Esophagus squamous epithelium (tissue), 5 donors: ENCODE measurements at regions not wholly inside any gene's neighbourhood (a gene's known extent, or its start where the extent isn't known, plus 50 kb on each side); places are given as distances from the start of the nearest gene placed in this dataset.

ENCODE experiments used
- DNase-seq: peaks from one replicate; lab custom pipeline; 2025; lab: John Stamatoyannopoulos, UW
- H3K27ac ChIP-seq, 4 donors: fragments of 200-600 bp; sonication (generic); one replicate each; pipeline ENCODE4 v1.5.1; 2016 to 2019; ENCODE audit warnings: mild to moderate bottlenecking in 1 of 4
- H3K27me3 ChIP-seq, 4 donors: fragments of 200-600 bp; sonication (generic); 1 replicate in 3 of 4; 2 replicates in 1 of 4; pipeline versions ENCODE4 v1.5.1 to v1.6.0; 2017 to 2021; ENCODE audit warnings: antibody characterized with exemption in 1 of 4
- H3K36me3 ChIP-seq, 3 donors: fragments of 200-600 bp; sonication (generic); one replicate each; pipeline ENCODE4 v1.5.1; 2016 to 2019
- H3K4me1 ChIP-seq, 3 donors: fragments of 200-600 bp; sonication (generic); one replicate each; pipeline ENCODE4 v1.5.1; 2017 to 2019
- H3K4me3 ChIP-seq, 4 donors: fragments of 200-600 bp; sonication (generic); 1 replicate in 3 of 4; 2 replicates in 1 of 4; pipeline ENCODE4 v1.5.1; 2016 to 2019; ENCODE audit warnings: mild to moderate bottlenecking in 2 of 4, moderate library complexity in 1 of 4
- H3K9me3 ChIP-seq, 3 donors: fragments of 200-600 bp; sonication (generic); one replicate each; pipeline ENCODE4 v1.5.1; 2016 to 2019
- CTCF ChIP-seq, 6 experiments: fragments of 450-650 bp in 4 of 6; fragments of 200-600 bp in 2 of 6; sonication (generic) in 2 of 6; IDR thresholded peaks; one replicate each; pipeline ENCODE4 v1.5.1; 2016 to 2019; ENCODE audit warnings: antibody characterized with exemption in 6 of 6, mild to moderate bottlenecking in 4 of 6, moderate library complexity in 4 of 6
- POLR2A ChIP-seq, 4 donors: fragments of 450-650 bp; IDR thresholded peaks; one replicate each; pipeline ENCODE4 v1.6.1; 2017; ENCODE audit warnings: antibody characterized with exemption in 4 of 4, mild to moderate bottlenecking in 4 of 4, moderate library complexity in 3 of 4
- WGBS, 2 donors: methylation state at CpG; one replicate each; pipeline ENCODE4 v1.1.5; 2018; 5-methylcytosine and 5-hydroxymethylcytosine counted together
- intact Hi-C: fragments of 100-400 bp; cut with DNase I; formaldehyde crosslinking; loops from one replicate; pipeline ENCODE4 v1.15.0; 2022
- donor health status: DM: yes; HTN: yes; CAD: no.

- Histone ChIP-seq H3K27me3 (peaks cover 0 to 11% (median 0%) of the 10 kb centered on the region in 4 donors), H3K36me3 (no peaks in the 10 kb centered on the region), H3K4me3 (no peak overlapping the region), H3K4me1 (no peaks in the 10 kb centered on the region), H3K27ac (no peak overlapping the region), H3K9me3 (no peaks in the 10 kb centered on the region)
- intact Hi-C loops = no loop called here
- DNase-seq = no peak
- TF ChIP-seq POLR2A (IDR thresholded peaks at IDR 0.05) (no peak), CTCF (IDR thresholded peaks at IDR 0.05) (no peak)
- WGBS, 2 donors = 60 to 69% methylated on average over 4 of the region's 4 CpGs
Observed at GRCh38 chr1:62926681-62927252, 142.8 kb downstream of the ATG4C start.

- Histone ChIP-seq H3K27ac (no peak overlapping the region), H3K4me1 (no peaks in the 10 kb centered on the region), H3K4me3 (no peak overlapping the region), H3K9me3 (no peaks in the 10 kb centered on the region), H3K27me3 (peaks cover 0 to 11% (median 0%) of the 10 kb centered on the region in 4 donors), H3K36me3 (no peaks in the 10 kb centered on the region)
- no peak for DNase-seq
- TF ChIP-seq CTCF (IDR thresholded peaks at IDR 0.05) = no peak
- TF ChIP-seq POLR2A (IDR thresholded peaks at IDR 0.05) = no peak
- WGBS, 2 donors = 75 to 79% methylated on average over 4 of the region's 4 CpGs
- intact Hi-C loops = no loop called here
Observed at GRCh38 chr1:62928885-62929284, 145.0 kb downstream of the ATG4C start.

GRCh38 chr1:62937634-62938296 lies 153.8 kb downstream of the ATG4C start:
- DNase-seq = no peak
- 47 to 65% methylated on average over 5 to 6 of the region's 6 CpGs for WGBS, 2 donors
- H3K4me1 ChIP-seq = no peaks in the 10 kb centered on the region
- no peak overlapping the region for H3K27ac ChIP-seq
- no peaks in the 10 kb centered on the region for H3K9me3 ChIP-seq
- intact Hi-C loops = no loop called here
- peaks cover 0 to 4% (median 0%) of the 10 kb centered on the region in 4 donors for H3K27me3 ChIP-seq
- no peak overlapping the region for H3K4me3 ChIP-seq
- TF ChIP-seq CTCF (IDR thresholded peaks at IDR 0.05) (no peak), POLR2A (IDR thresholded peaks at IDR 0.05) (no peak)
- H3K36me3 ChIP-seq = no peaks in the 10 kb centered on the region

- no peak overlapping the region for H3K27ac ChIP-seq
- no peak for DNase-seq
- no peaks in the 10 kb centered on the region for H3K27me3 ChIP-seq
- intact Hi-C loops = no loop called here
- no peaks in the 10 kb centered on the region for H3K36me3 ChIP-seq
- H3K4me3 ChIP-seq = no peak overlapping the region
- 62 to 65% methylated on average over 2 of the region's 2 CpGs for WGBS, 2 donors
- H3K9me3 ChIP-seq = no peaks in the 10 kb centered on the region
- no peaks in the 10 kb centered on the region for H3K4me1 ChIP-seq
- TF ChIP-seq POLR2A (IDR thresholded peaks at IDR 0.05) = no peak
- no peak for TF ChIP-seq CTCF (IDR thresholded peaks at IDR 0.05)
Observed at GRCh38 chr1:62941780-62942179, 157.8 kb downstream of the ATG4C start.

GRCh38 chr1:62946511-62946910 lies 162.6 kb downstream of the ATG4C start:
- 72 to 75% methylated on average over 5 of the region's 5 CpGs for WGBS, 2 donors
- H3K9me3 ChIP-seq = no peaks in the 10 kb centered on the region
- H3K27me3 ChIP-seq = peaks cover 0 to 22% (median 0%) of the 10 kb centered on the region in 4 donors
- H3K36me3 ChIP-seq = no peaks in the 10 kb centered on the region
- no peak for TF ChIP-seq POLR2A (IDR thresholded peaks at IDR 0.05)
- no peak for TF ChIP-seq CTCF (IDR thresholded peaks at IDR 0.05)
- no peak overlapping the region for H3K4me3 ChIP-seq
- no peak for DNase-seq
- H3K4me1 ChIP-seq = no peaks in the 10 kb centered on the region
- no peak overlapping the region for H3K27ac ChIP-seq
- intact Hi-C loops = no loop called here
